ENCODE measurements at regions not wholly inside any gene's neighbourhood (a gene's known extent, or its start where the extent isn't known, plus 50 kb on each side); places are given as distances from the start of the nearest gene placed in this dataset.
A peak's percentile ranks its signal among the peaks of the same experiment; 100 is the strongest.

DNA sequence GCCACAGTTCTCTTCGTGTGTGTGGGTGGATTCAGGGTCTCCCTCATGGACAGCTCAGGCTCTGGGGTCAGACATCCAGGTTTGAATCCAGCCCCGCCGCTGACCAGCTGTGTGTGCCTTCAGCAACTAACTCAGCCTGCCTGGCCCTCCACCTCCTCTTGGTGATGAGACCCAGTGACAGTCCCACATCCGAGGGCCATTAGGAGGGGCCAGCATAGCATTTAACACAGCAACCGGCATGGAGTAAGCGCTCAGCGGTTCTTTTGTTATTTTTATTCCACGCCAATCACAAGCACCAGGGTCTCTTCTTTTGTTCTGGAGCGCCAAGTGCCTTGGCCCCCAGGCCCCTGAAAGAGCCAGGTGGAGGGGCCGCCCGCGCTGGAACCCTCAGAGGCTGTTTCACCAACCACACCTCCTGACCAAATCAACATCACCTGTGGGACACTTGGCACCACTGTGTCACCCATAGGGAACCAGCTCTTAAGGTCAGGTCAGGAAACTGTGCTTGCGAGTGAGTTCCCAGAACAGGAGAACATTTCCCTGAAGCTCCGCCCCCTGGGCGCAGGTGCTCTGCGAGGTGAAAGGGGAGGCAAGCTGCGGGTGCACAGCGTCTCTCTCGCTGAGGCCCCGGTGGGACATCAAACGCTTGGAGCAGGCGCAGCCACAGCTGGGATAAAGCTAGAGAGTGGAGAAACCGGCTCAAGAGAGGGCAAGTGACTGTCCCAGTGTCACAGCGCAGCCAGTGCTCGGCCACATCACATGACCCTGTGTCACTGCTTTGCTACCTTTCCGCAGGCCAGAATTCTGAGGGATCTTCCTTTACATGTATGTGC is 311.3 kb downstream of the UACA start:
- WGBS (ENCODE audit: insufficient coverage, low coverage, low lambda C conversion rate, missing lambda C conversion rate): 38% methylated on average over 14 of the region's 26 CpGs
- Histone ChIP-seq H3K27me3 (no peaks in the 10 kb centered on the region), H3K36me3 (no peaks in the 10 kb centered on the region), H3K4me1 (peaks cover 0 to 19% (median 6%) of the 10 kb centered on the region in 4 donors), H3K9me3 (no peaks in the 10 kb centered on the region), H3K4me3 (peak overlapping the region in 1 of 3 donors; percentile 17), H3K27ac (peak overlapping the region in 2 of 3 donors; percentile 60 to 67)
- intact Hi-C loops (cut with DNase I): no loop called here
- peak; percentile 89 to 93 (median 92) for ATAC-seq
- DNase-seq: peak; percentile 68 to 78 (median 76)
- TF ChIP-seq CTCF (IDR thresholded peaks at IDR 0.05) (no peak), POLR2A (IDR thresholded peaks at IDR 0.05) (no peak)

DNA sequence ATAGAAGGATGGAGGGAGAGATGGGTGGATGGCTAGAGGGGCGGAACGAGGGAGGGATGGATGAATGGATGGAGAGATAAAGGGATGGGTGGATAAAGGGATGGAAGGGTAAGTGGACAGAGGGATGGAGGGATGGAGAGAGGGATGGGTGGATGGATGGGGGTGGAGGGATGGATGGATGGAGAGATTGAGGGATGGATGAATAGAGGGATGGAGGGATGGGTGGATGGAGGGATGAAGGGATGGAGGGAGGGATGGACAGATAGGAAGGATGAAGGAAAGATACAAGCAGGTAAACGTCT is 313.3 kb downstream of the UACA start:
- H3K27me3 ChIP-seq: no peaks in the 10 kb centered on the region
- WGBS (ENCODE audit: insufficient coverage, low coverage, low lambda C conversion rate, missing lambda C conversion rate): 75% methylated on average over 3 of the region's 3 CpGs
- TF ChIP-seq POLR2A (IDR thresholded peaks at IDR 0.05) (no peak), CTCF (IDR thresholded peaks at IDR 0.05) (no peak)
- H3K4me3 ChIP-seq: no peak overlapping the region
- no peaks in the 10 kb centered on the region for H3K9me3 ChIP-seq
- intact Hi-C loops (cut with DNase I): no loop called here
- peaks cover 0 to 19% (median 6%) of the 10 kb centered on the region in 4 donors for H3K4me1 ChIP-seq
- DNase-seq: no peak
- no peaks in the 10 kb centered on the region for H3K36me3 ChIP-seq
- ATAC-seq: no peak
- H3K27ac ChIP-seq: no peak overlapping the region

DNA sequence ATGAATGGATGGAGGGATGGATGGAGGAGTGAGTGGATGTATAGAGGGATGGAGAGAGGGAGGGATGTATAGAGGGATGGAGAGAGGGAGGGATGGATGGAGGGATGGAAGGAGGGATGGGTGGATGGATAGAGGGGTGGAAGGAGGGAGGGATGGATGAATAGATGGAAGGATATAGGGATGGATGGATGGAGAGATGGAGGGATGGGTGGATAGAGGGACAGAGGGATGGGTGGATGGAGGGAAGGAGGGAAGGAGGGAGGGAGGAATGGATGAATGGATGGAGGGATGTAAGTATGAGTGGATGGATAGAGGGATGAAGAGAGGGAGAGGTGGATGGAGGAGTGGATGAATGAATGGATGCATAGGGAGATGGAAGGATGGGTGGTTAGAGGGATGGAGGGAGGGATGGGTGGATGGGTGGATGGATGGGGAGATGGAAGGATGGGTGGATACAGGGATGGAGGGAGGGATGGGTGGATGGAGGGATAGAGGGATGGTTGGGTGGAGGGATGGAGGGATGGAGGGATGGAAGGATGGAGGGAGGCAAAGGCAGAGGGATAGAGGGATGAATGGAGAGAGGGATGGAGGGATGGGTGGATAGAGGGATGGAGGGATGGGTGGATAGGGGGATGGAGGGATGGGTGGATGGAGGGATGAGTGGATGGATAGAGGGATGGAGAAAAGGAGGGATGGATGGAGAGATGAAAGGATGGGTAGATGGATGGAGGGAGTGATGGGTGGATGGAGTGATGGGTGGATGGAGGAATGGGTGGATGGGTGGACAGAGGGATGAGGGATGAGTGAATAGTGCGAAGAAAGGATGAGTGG is 313.8 kb downstream of the UACA start:
- Histone ChIP-seq H3K4me3 (no peak overlapping the region), H3K27ac (no peak overlapping the region), H3K4me1 (peaks cover 0 to 19% (median 6%) of the 10 kb centered on the region in 4 donors), H3K27me3 (no peaks in the 10 kb centered on the region), H3K9me3 (no peaks in the 10 kb centered on the region), H3K36me3 (no peaks in the 10 kb centered on the region)
- 73% methylated on average over 1 of the region's 1 CpG for WGBS (ENCODE audit: insufficient coverage, low coverage, low lambda C conversion rate, missing lambda C conversion rate)
- no peak for ATAC-seq
- no peak for DNase-seq
- intact Hi-C loops (cut with DNase I): no loop called here
- TF ChIP-seq CTCF (IDR thresholded peaks at IDR 0.05) (no peak), POLR2A (IDR thresholded peaks at IDR 0.05) (no peak)

- DNase-seq (peak in 1 of 3 donors; percentile 43), ATAC-seq (no peak)
- no peaks in the 10 kb centered on the region for H3K9me3 ChIP-seq
- H3K4me3 ChIP-seq: no peak overlapping the region
- peaks cover 0 to 18% (median 6%) of the 10 kb centered on the region in 4 donors for H3K4me1 ChIP-seq
- intact Hi-C loops (cut with DNase I): no loop called here
- no peaks in the 10 kb centered on the region for H3K36me3 ChIP-seq
- 33% methylated on average over 8 of the region's 29 CpGs for WGBS (ENCODE audit: insufficient coverage, low coverage, low lambda C conversion rate, missing lambda C conversion rate)
- TF ChIP-seq POLR2A (IDR thresholded peaks at IDR 0.05) (no peak), CTCF (IDR thresholded peaks at IDR 0.05) (no peak)
- H3K27ac ChIP-seq: no peak overlapping the region
- H3K27me3 ChIP-seq: no peaks in the 10 kb centered on the region
These were observed 315.2 kb downstream of the UACA start for GRCh38 chr15:70447928-70448698.
